HepG2 (cell line): ENCODE measurements at regions not wholly inside any gene's neighbourhood (a gene's known extent, or its start where the extent isn't known, plus 50 kb on each side); places are given as distances from the start of the nearest gene placed in this dataset.

Experiments
- ATAC-seq: fragments of 200-7000 bp; cut with Tn5 transposase; 3 replicates; pipeline ENCODE4 v1.9.1; 2020; ENCODE audit warnings: mild to moderate bottlenecking, moderate library complexity
- BruUV-seq: library from RNA; stranded (reverse); fragments of 400-500 nt; replicated peaks from 2 replicates; lab custom pipeline; 2021; lab: Mats Ljungman, UMichigan
- CTCF ChIA-PET: fragments of 300-600 bp; formaldehyde crosslinking; extraction: SDS; loops from one replicate; lab custom pipeline; 2021; ENCODE audit warnings: low total read pairs, inconsistent platforms, low intra/inter-chr PET ratio; lab: Yijun Ruan, JAX
- POLR2A ChIA-PET: fragments of 350-600 bp; sonication (Branson Sonifier 250); formaldehyde crosslinking; loops from one replicate; lab custom pipeline; 2020; ENCODE audit warnings: antibody characterized with exemption, inconsistent platforms; lab: Yijun Ruan, JAX
- DNase-seq: peaks from one replicate; pipeline ENCODE4 v3.0.0-alpha.2; 2015; ENCODE audit warnings: low spot score
- FAIRE-seq: peaks from 3 replicates; lab custom pipeline; 2011; peaks lifted over from hg19 to GRCh38; lab: Jason Lieb, UNC
- H2AFZ ChIP-seq: one replicate; pipeline ENCODE4 v1.6.1; 2011; ENCODE audit warnings: low read length, inconsistent platforms
- H3K27ac ChIP-seq: fragments of 300-600 bp; 3 replicates; pipeline ENCODE4 v1.8.0; 2011; ENCODE audit warnings: mixed run types, mild to moderate bottlenecking, mixed read lengths, low read length, inconsistent platforms; ENCODE audit not compliant: insufficient read depth; ENCODE audit errors: extremely low read length
- H3K27me3 ChIP-seq, 2 experiments: fragments of 200-600 bp in 1 of 2; 2 replicates in 1 of 2; 3 replicates in 1 of 2; pipeline versions ENCODE4 v1.6.0 to v1.8.0; 2011; ENCODE audit warnings: low read length in 2 of 2, mild to moderate bottlenecking in 2 of 2, moderate library complexity in 2 of 2, inconsistent platforms in 1 of 2; ENCODE audit not compliant: insufficient read depth in 2 of 2, control insufficient read depth in 1 of 2
- H3K36me3 ChIP-seq, 2 experiments: fragments of 200-600 bp in 1 of 2; replicated peaks in 1 of 2; 2 replicates in 1 of 2; 3 replicates in 1 of 2; pipeline versions ENCODE4 v1.5.1 to v1.8.0; 2011; ENCODE audit warnings: low read length in 2 of 2, inconsistent platforms in 1 of 2; ENCODE audit not compliant: insufficient read depth in 2 of 2, control insufficient read depth in 1 of 2
- H3K4me1 ChIP-seq: 2 replicates; pipeline ENCODE4 v1.5.1; 2012; ENCODE audit warnings: low read length, inconsistent platforms; ENCODE audit not compliant: insufficient read depth
- H3K4me2 ChIP-seq: 2 replicates; pipeline ENCODE4 v1.6.0; 2011; ENCODE audit warnings: low read depth, low read length, inconsistent platforms
- H3K4me3 ChIP-seq, 3 experiments: fragments of 200-600 bp in 1 of 3; sonication (generic), shearing (Covaris generic) in 1 of 3; replicated peaks in 1 of 3; 2 replicates each; pipeline ENCODE4 v1.5.1; 2011 to 2016; ENCODE audit warnings: low read length in 3 of 3, inconsistent platforms in 2 of 3, low read depth in 2 of 3, mild to moderate bottlenecking in 2 of 3, control low read depth in 1 of 3, mixed read lengths in 1 of 3; ENCODE audit not compliant: insufficient read depth in 1 of 3
- H3K79me2 ChIP-seq: one replicate; pipeline ENCODE4 v1.6.1; 2011; ENCODE audit warnings: low read length, inconsistent platforms; ENCODE audit not compliant: insufficient read depth
- H3K9ac ChIP-seq: 2 replicates; pipeline ENCODE4 v1.6.0; 2011; ENCODE audit warnings: mild to moderate bottlenecking, low read depth, low read length, inconsistent platforms; ENCODE audit not compliant: insufficient read depth
- H3K9me3 ChIP-seq: 2 replicates; pipeline ENCODE4 v1.5.1; 2012; ENCODE audit warnings: mild to moderate bottlenecking, low read length
- H4K20me1 ChIP-seq: 2 replicates; pipeline ENCODE4 v1.6.0; 2011; ENCODE audit warnings: inconsistent platforms, mild to moderate bottlenecking, low read length, moderate library complexity; ENCODE audit not compliant: insufficient read depth
- ARHGAP35 ChIP-seq: sonication (generic); formaldehyde crosslinking; IDR thresholded peaks from 2 replicates; pipeline ENCODE4 v1.9.0; 2022; ENCODE audit warnings: mild to moderate bottlenecking, inconsistent platforms, moderate library complexity, missing genetic modification reagents, borderline replicate concordance
- BORCS8-MEF2B ChIP-seq: sonication (generic); formaldehyde crosslinking; IDR thresholded peaks from 2 replicates; pipeline ENCODE4 v1.8.0; 2022; ENCODE audit warnings: mild to moderate bottlenecking, missing genetic modification reagents
- FOXA3 ChIP-seq: IDR thresholded peaks from 2 replicates; pipeline ENCODE4 v1.6.1; 2016; ENCODE audit warnings: missing genetic modification reagents, missing compliant biosample characterization
- GATAD2A ChIP-seq: IDR thresholded peaks from 2 replicates; pipeline ENCODE4 v1.6.1; 2016
- GLI4 ChIP-seq: sonication (generic); formaldehyde crosslinking; IDR thresholded peaks from 2 replicates; pipeline ENCODE4 v1.5.1; 2020; ENCODE audit warnings: missing genetic modification reagents, mild to moderate bottlenecking, moderate library complexity, borderline replicate concordance
- JDP2 ChIP-seq: sonication (generic); formaldehyde crosslinking; IDR thresholded peaks from 2 replicates; pipeline ENCODE4 v1.8.1; 2022; ENCODE audit warnings: missing genetic modification reagents, borderline replicate concordance
- KAT8 ChIP-seq: IDR thresholded peaks from 2 replicates; pipeline ENCODE4 v1.6.1; 2016; ENCODE audit warnings: missing genetic modification reagents, missing compliant biosample characterization
- NCOA1 ChIP-seq: sonication (generic); formaldehyde crosslinking; IDR thresholded peaks from 2 replicates; pipeline ENCODE4 v1.9.0; 2021; ENCODE audit warnings: missing genetic modification reagents
- SCMH1 ChIP-seq: sonication (generic); formaldehyde crosslinking; IDR thresholded peaks from 2 replicates; pipeline ENCODE4 v1.9.0; 2021; ENCODE audit warnings: missing genetic modification reagents, mild to moderate bottlenecking, borderline replicate concordance
- ZSCAN25 ChIP-seq: sonication (generic); formaldehyde crosslinking; IDR thresholded peaks from 2 replicates; pipeline ENCODE4 v1.8.0; 2022; ENCODE audit warnings: mild to moderate bottlenecking, missing genetic modification reagents
- WGBS: methylation state at CpG from one replicate; pipeline ENCODE4 v1.1.6; 2017; ENCODE audit warnings: low lambda C conversion rate; 5-methylcytosine and 5-hydroxymethylcytosine counted together
- in situ Hi-C: cut with HindIII; loops from 2 replicates; pipeline ENCODE4 v1.10.0; 2017; ENCODE audit warnings: low pct_unique_long_range_greater_than_20kb; ENCODE audit not compliant: extremely low pct_ligation_motif_present
- intact Hi-C: fragments of 100-400 bp; cut with micrococcal nuclease; formaldehyde crosslinking; loops from one replicate; pipeline ENCODE4 v1.10.0; 2022; ENCODE audit not compliant: unreplicated experiment
- TF ChIP-seq, protein P1 (sequence below): IDR thresholded peaks from 2 replicates; pipeline ENCODE4 v1.6.1; 2018; ENCODE audit warnings: missing genetic modification reagents
- TF ChIP-seq, protein P2 (sequence below), 2 experiments: sonication (generic) in 1 of 2; formaldehyde crosslinking in 1 of 2; IDR thresholded peaks; 2 replicates each; pipeline versions ENCODE4 v1.6.1 to v1.9.0; 2014 to 2022; ENCODE audit warnings: antibody characterized with exemption in 1 of 2, borderline replicate concordance in 1 of 2, inconsistent platforms in 1 of 2, low read depth in 1 of 2, missing genetic modification reagents in 1 of 2

DNA sequence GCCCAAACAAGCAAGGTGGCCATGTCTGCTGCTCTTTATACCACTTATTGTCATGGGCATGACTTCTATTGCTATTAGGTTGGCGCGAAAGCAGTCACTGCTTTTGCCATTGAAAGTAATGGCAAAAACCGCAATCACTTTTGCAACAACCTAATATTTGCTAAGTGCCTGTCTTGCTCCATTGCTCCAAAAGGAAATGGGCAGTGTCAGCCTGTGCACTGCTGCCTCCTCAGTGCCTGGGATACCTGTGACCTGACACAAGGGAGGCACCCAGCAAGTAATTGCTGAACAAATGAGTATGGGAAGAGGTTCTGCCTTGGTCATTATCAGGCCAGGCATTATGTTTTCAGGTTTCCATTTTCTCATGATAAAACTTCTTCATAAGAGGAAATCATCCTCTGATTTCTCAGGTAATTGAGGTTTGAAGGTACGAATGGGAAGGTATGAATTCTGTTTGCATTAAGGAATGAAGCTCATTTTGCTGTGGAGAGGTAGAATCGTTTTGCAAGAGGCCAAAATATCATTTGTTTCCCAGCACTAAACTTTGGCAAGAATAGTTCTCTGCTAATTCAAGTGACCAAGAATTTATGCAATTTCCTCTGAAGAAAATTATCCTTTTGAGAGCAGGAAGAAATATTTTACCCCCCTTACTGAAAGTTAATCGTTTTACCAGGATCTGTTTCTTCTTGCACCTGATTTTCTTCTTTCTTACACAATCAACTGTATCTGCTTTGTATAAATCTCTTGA lies 128.4 kb upstream of the SPRY2 start:
- no TSS peak for BruUV-seq
- Histone ChIP-seq H3K9ac (no peak overlapping the region), H2AFZ (no peak overlapping the region), H3K4me1 (no peaks in the 10 kb centered on the region), H3K36me3 (no peaks in the 10 kb centered on the region), H3K4me3 (no peak overlapping the region), H3K27me3 (no peaks in the 10 kb centered on the region), H4K20me1 (no peaks in the 10 kb centered on the region), H3K9me3 (peaks cover 10% of the 10 kb centered on the region), H3K27ac (no peak overlapping the region), H3K4me2 (no peak overlapping the region), H3K79me2 (no peaks in the 10 kb centered on the region)
- in situ Hi-C loops (no loop called here), intact Hi-C loops (no loop called here)
- TF ChIP-seq JDP2 (no peak), ARHGAP35 (CRISPR knock-in tag) (no peak), SCMH1 (CRISPR knock-in tag) (no peak), GATAD2A (CRISPR knock-in tag) (no peak), GLI4 (CRISPR knock-in tag) (no peak), NCOA1 (no peak), FOXA3 (no peak), ZSCAN25 (CRISPR knock-in tag) (no peak), KAT8 (CRISPR knock-in tag) (no peak), BORCS8-MEF2B (CRISPR knock-in tag) (no peak)
- TF ChIP-seq, protein P1, sequence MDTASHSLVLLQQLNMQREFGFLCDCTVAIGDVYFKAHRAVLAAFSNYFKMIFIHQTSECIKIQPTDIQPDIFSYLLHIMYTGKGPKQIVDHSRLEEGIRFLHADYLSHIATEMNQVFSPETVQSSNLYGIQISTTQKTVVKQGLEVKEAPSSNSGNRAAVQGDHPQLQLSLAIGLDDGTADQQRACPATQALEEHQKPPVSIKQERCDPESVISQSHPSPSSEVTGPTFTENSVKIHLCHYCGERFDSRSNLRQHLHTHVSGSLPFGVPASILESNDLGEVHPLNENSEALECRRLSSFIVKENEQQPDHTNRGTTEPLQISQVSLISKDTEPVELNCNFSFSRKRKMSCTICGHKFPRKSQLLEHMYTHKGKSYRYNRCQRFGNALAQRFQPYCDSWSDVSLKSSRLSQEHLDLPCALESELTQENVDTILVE, result no peak
- TF ChIP-seq, protein P2, sequence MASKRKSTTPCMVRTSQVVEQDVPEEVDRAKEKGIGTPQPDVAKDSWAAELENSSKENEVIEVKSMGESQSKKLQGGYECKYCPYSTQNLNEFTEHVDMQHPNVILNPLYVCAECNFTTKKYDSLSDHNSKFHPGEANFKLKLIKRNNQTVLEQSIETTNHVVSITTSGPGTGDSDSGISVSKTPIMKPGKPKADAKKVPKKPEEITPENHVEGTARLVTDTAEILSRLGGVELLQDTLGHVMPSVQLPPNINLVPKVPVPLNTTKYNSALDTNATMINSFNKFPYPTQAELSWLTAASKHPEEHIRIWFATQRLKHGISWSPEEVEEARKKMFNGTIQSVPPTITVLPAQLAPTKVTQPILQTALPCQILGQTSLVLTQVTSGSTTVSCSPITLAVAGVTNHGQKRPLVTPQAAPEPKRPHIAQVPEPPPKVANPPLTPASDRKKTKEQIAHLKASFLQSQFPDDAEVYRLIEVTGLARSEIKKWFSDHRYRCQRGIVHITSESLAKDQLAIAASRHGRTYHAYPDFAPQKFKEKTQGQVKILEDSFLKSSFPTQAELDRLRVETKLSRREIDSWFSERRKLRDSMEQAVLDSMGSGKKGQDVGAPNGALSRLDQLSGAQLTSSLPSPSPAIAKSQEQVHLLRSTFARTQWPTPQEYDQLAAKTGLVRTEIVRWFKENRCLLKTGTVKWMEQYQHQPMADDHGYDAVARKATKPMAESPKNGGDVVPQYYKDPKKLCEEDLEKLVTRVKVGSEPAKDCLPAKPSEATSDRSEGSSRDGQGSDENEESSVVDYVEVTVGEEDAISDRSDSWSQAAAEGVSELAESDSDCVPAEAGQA (IDR thresholded peaks at IDR 0.05; ENCODE audit: low read depth), result no peak
- TF ChIP-seq, protein P2 (CRISPR knock-in tag; IDR thresholded peaks at IDR 0.05; ENCODE audit: borderline replicate concordance), result no peak
- WGBS, result 26% methylated on average over 6 of the region's 6 CpGs
- ChIA-PET CTCF (no interaction called here), POLR2A (no interaction called here)
- ATAC-seq, result no peak
- FAIRE-seq, result no peak
- no peak for DNase-seq
